HG03439 (cell line): ENCODE measurements at regions not wholly inside any gene's neighbourhood (a gene's known extent, or its start where the extent isn't known, plus 50 kb on each side); places are given as distances from the start of the nearest gene placed in this dataset.
"Not testable (repeated sequence)": the region's sequence is repeated elsewhere in the genome, so short reads cannot be mapped to it uniquely, and the experiment has no call there.

Source experiments
- ATAC-seq: cut with Tn5 transposase; IDR thresholded peaks from one replicate; pipeline ENCODE4 v1.9.1; 2021; ENCODE audit warnings: mild to moderate bottlenecking, moderate library complexity; ENCODE audit not compliant: unreplicated experiment

GRCh38 chr14:55803873-55804553 lies 224.0 kb downstream of the KTN1 start:
- ATAC-seq: no peak

- no peak for ATAC-seq
These were observed 225.2 kb downstream of the KTN1 start for GRCh38 chr14:55805250-55805649.

- peak; percentile 69 for ATAC-seq
These were observed 227.3 kb downstream of the KTN1 start for GRCh38 chr14:55807053-55807880.

- ATAC-seq: no peak
These were observed 227.9 kb downstream of the KTN1 start for GRCh38 chr14:55807881-55808379.

- ATAC-seq: no peak
These were observed 233.6 kb downstream of the KTN1 start for GRCh38 chr14:55813630-55814029.

GRCh38 chr14:55814064-55814463 lies 234.1 kb downstream of the KTN1 start:
- no peak for ATAC-seq

GRCh38 chr14:55814873-55815272 lies 234.9 kb downstream of the KTN1 start:
- no peak for ATAC-seq

GRCh38 chr14:55816225-55816624 lies 236.2 kb downstream of the KTN1 start:
- ATAC-seq: no peak

GRCh38 chr14:55819610-55820304 lies 239.8 kb downstream of the KTN1 start:
- peak; percentile 70 for ATAC-seq

GRCh38 chr14:55822906-55823305 lies 242.9 kb downstream of the KTN1 start:
- ATAC-seq: no peak

GRCh38 chr14:55832122-55832911 lies 252.3 kb downstream of the KTN1 start:
- ATAC-seq: no peak

- no peak for ATAC-seq
These were observed 253.0 kb downstream of the KTN1 start for GRCh38 chr14:55832974-55833373.

- ATAC-seq: no peak
These were observed 254.4 kb downstream of the KTN1 start for GRCh38 chr14:55834390-55834789.

GRCh38 chr14:55835985-55836384 lies 256.0 kb downstream of the KTN1 start:
- ATAC-seq: no peak

- ATAC-seq: no peak
These were observed 257.5 kb downstream of the KTN1 start for GRCh38 chr14:55837467-55837866.

GRCh38 chr14:55838529-55839052 lies 258.6 kb downstream of the KTN1 start:
- no peak for ATAC-seq

- not testable (repeated sequence) for ATAC-seq
These were observed 259.4 kb downstream of the KTN1 start for GRCh38 chr14:55839301-55839947.

GRCh38 chr14:55840821-55841220 lies 260.8 kb downstream of the KTN1 start:
- no peak for ATAC-seq

- no peak for ATAC-seq
These were observed 261.6 kb downstream of the KTN1 start for GRCh38 chr14:55841625-55842024.
